ENCODE measurements at regions not wholly inside any gene's neighbourhood (a gene's known extent, or its start where the extent isn't known, plus 50 kb on each side); places are given as distances from the start of the nearest gene placed in this dataset.

- H3K4me3 ChIP-seq (ENCODE audit: low read depth, low read length), result no peak overlapping the region
- TF ChIP-seq MYC (IDR thresholded peaks at IDR 0.05; ENCODE audit: low read depth, low read length), result no peak
- peak; percentile 67 for TF ChIP-seq MAX (IDR thresholded peaks at IDR 0.05; ENCODE audit: low read depth, low read length)
- TF ChIP-seq POLR2A (IDR thresholded peaks at IDR 0.05; ENCODE audit: extremely low read depth, insufficient read length), result no peak
- no peak for TF ChIP-seq CTCF (IDR thresholded peaks at IDR 0.05; ENCODE audit: low read depth, low read length)
- DNase-seq (ENCODE audit: low read depth), result peak; percentile 76
Measured at GRCh38 chr9:124110307-124110915, 98.8 kb downstream of the LHX2 start.

GRCh38 chr9:124116683-124117363 lies 105.3 kb downstream of the LHX2 start:
- TF ChIP-seq CTCF (IDR thresholded peaks at IDR 0.05; ENCODE audit: low read depth, low read length) (no peak), MYC (IDR thresholded peaks at IDR 0.05; ENCODE audit: low read depth, low read length) (no peak), MAX (IDR thresholded peaks at IDR 0.05; ENCODE audit: low read depth, low read length) (no peak), POLR2A (IDR thresholded peaks at IDR 0.05; ENCODE audit: extremely low read depth, insufficient read length) (no peak)
- H3K4me3 ChIP-seq (ENCODE audit: low read depth, low read length), result no peak overlapping the region
- DNase-seq (ENCODE audit: low read depth), result no peak

GRCh38 chr9:124118894-124119293 lies 107.3 kb downstream of the LHX2 start:
- H3K4me3 ChIP-seq (ENCODE audit: low read depth, low read length), result no peak overlapping the region
- no peak for DNase-seq (ENCODE audit: low read depth)
- no peak for TF ChIP-seq MYC (IDR thresholded peaks at IDR 0.05; ENCODE audit: low read depth, low read length)
- no peak for TF ChIP-seq CTCF (IDR thresholded peaks at IDR 0.05; ENCODE audit: low read depth, low read length)
- TF ChIP-seq MAX (IDR thresholded peaks at IDR 0.05; ENCODE audit: low read depth, low read length), result peak; percentile 39; the same call in 1 of the 2 replicates
- TF ChIP-seq POLR2A (IDR thresholded peaks at IDR 0.05; ENCODE audit: extremely low read depth, insufficient read length), result no peak

- no peak for TF ChIP-seq CTCF (IDR thresholded peaks at IDR 0.05; ENCODE audit: low read depth, low read length)
- no peak for TF ChIP-seq POLR2A (IDR thresholded peaks at IDR 0.05; ENCODE audit: extremely low read depth, insufficient read length)
- TF ChIP-seq MAX (IDR thresholded peaks at IDR 0.05; ENCODE audit: low read depth, low read length), result no peak
- no peak for TF ChIP-seq MYC (IDR thresholded peaks at IDR 0.05; ENCODE audit: low read depth, low read length)
Measured at GRCh38 chr9:124120272-124120671, 108.7 kb downstream of the LHX2 start.

GRCh38 chr9:124121725-124122124 lies 110.2 kb downstream of the LHX2 start:
- DNase-seq (ENCODE audit: low read depth), result no peak
- no peak for TF ChIP-seq MYC (IDR thresholded peaks at IDR 0.05; ENCODE audit: low read depth, low read length)
- TF ChIP-seq POLR2A (IDR thresholded peaks at IDR 0.05; ENCODE audit: extremely low read depth, insufficient read length), result no peak
- TF ChIP-seq MAX (IDR thresholded peaks at IDR 0.05; ENCODE audit: low read depth, low read length), result no peak
- no peak overlapping the region for H3K4me3 ChIP-seq (ENCODE audit: low read depth, low read length)

More at GRCh38 chr9:124120272-124120671, 108.7 kb downstream of the LHX2 start:
- DNase-seq (ENCODE audit: low read depth), result no peak
- H3K4me3 ChIP-seq (ENCODE audit: low read depth, low read length), result no peak overlapping the region

- H3K4me3 ChIP-seq (ENCODE audit: low read depth, low read length), result no peak overlapping the region
- peak; percentile 53 for DNase-seq (ENCODE audit: low read depth)
- TF ChIP-seq CTCF (IDR thresholded peaks at IDR 0.05; ENCODE audit: low read depth, low read length) (no peak), MYC (IDR thresholded peaks at IDR 0.05; ENCODE audit: low read depth, low read length) (no peak), MAX (IDR thresholded peaks at IDR 0.05; ENCODE audit: low read depth, low read length) (no peak), POLR2A (IDR thresholded peaks at IDR 0.05; ENCODE audit: extremely low read depth, insufficient read length) (no peak)
Measured at GRCh38 chr9:124122321-124122720, 110.8 kb downstream of the LHX2 start.

Data from NB4 (cell line).